Astrocyte (in vitro differentiated cells and primary cell): ENCODE measurements at regions not wholly inside any gene's neighbourhood (a gene's known extent, or its start where the extent isn't known, plus 50 kb on each side); places are given as distances from the start of the nearest gene placed in this dataset.

Experiments used
- CTCF ChIP-seq: IDR thresholded peaks from 2 replicates; pipeline ENCODE4 v1.5.1; 2011; ENCODE audit warnings: low read depth, mild to moderate bottlenecking, inconsistent platforms, low read length, moderate library complexity; ENCODE audit not compliant: insufficient read depth
- EZH2 ChIP-seq: IDR thresholded peaks from 2 replicates; pipeline ENCODE4 v1.6.1; 2012; ENCODE audit warnings: mild to moderate bottlenecking, low read length, inconsistent platforms; ENCODE audit not compliant: insufficient read depth

GRCh38 chr13:80530191-80530590 is 189.3 kb upstream of the SPRY2 start:
- TF ChIP-seq CTCF (no peak), EZH2 (no peak)
